Natural killer cell (primary cell): ENCODE measurements at regions not wholly inside any gene's neighbourhood (a gene's known extent, or its start where the extent isn't known, plus 50 kb on each side); places are given as distances from the start of the nearest gene placed in this dataset.

Experiments
- ATAC-seq, 3 donors: fragments of 150-1000 bp in 2 of 3; fragments of 200-7000 bp in 1 of 3; cut with Tn5 transposase; 1 replicate in 1 of 3; 2 replicates in 2 of 3; pipeline ENCODE4 v1.10.0; 2021; ENCODE audit warnings: mild to moderate bottlenecking in 2 of 3, moderate library complexity in 2 of 3
- DNase-seq, 2 donors: peaks; one replicate each; pipeline versions ENCODE4 v3.0.0 to v3.0.0-alpha.2; 2013 to 2021; ENCODE audit warnings: mixed read lengths in 1 of 2
- H3K27ac ChIP-seq: one replicate; pipeline ENCODE4 v1.5.1; 2013; ENCODE audit warnings: mild to moderate bottlenecking, low read length
- H3K27me3 ChIP-seq: one replicate; pipeline ENCODE4 v1.6.1; 2013; ENCODE audit warnings: low read length; ENCODE audit not compliant: control insufficient read depth, insufficient read depth
- H3K36me3 ChIP-seq: one replicate; pipeline ENCODE4 v1.6.1; 2013; ENCODE audit warnings: low read length; ENCODE audit not compliant: control insufficient read depth, insufficient read depth
- H3K4me1 ChIP-seq: one replicate; pipeline ENCODE4 v1.6.1; 2013; ENCODE audit warnings: low read length; ENCODE audit not compliant: control insufficient read depth, insufficient read depth
- H3K4me3 ChIP-seq: one replicate; pipeline ENCODE4 v1.5.1; 2013; ENCODE audit warnings: low read length
- H3K9me3 ChIP-seq: one replicate; pipeline ENCODE4 v1.6.1; 2013; ENCODE audit warnings: low read length; ENCODE audit not compliant: control insufficient read depth, insufficient read depth
- H3K27ac Mint-ChIP-seq, 2 donors: one replicate each; pipeline ENCODE4 v1.8.0; 2022; ENCODE audit warnings: mild to moderate bottlenecking in 2 of 2, mixed read lengths in 2 of 2, moderate library complexity in 1 of 2
- H3K27me3 Mint-ChIP-seq, 2 donors: one replicate each; pipeline ENCODE4 v1.8.0; 2022; ENCODE audit warnings: low read depth in 2 of 2, mixed read lengths in 2 of 2
- H3K36me3 Mint-ChIP-seq: one replicate; pipeline ENCODE4 v1.8.0; 2022; ENCODE audit warnings: mixed read lengths
- H3K4me1 Mint-ChIP-seq, 2 donors: one replicate each; pipeline ENCODE4 v1.8.0; 2022; ENCODE audit warnings: mixed read lengths in 2 of 2
- H3K4me3 Mint-ChIP-seq: one replicate; pipeline ENCODE4 v1.8.0; 2022; ENCODE audit warnings: mild to moderate bottlenecking, moderate library complexity, mixed read lengths
- H3K9me3 Mint-ChIP-seq, 2 donors: one replicate each; pipeline ENCODE4 v1.8.0; 2022; ENCODE audit warnings: mixed read lengths in 2 of 2
- WGBS: methylation state at CpG from one replicate; pipeline ENCODE4 v1.1.7; 2013; ENCODE audit warnings: missing lambda C conversion rate; ENCODE audit not compliant: insufficient coverage; 5-methylcytosine and 5-hydroxymethylcytosine counted together
- intact Hi-C: fragments of 100-400 bp; cut with micrococcal nuclease; formaldehyde crosslinking; loops from one replicate; pipeline ENCODE4 v1.14.2; 2022
- TF ChIP-seq, protein P1 (sequence below): fragments of 200-600 bp; IDR thresholded peaks from one replicate; pipeline ENCODE4 v1.8.0; 2022; ENCODE audit warnings: antibody characterized with exemption

DNA sequence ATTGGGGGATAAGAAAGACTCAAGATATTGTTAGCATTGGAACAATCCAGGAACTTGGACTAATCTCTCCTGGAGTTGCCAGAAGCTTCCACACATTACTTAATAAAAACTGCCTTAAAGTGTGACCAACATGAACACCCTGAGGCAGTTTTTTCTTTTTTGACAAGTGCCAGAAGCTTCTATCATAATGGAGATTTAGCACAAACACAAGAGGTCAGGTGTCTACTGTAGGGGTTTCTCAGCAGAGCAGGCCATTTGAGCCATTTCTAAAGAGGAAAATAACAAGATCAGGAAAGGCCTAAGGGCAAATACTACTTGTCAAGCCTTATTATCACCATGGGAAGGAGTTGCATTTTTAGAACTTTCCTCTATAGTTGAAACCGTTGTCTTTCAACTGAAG lies 361.5 kb downstream of the EPM2A start:
- no peak overlapping the region for H3K4me3 ChIP-seq
- H3K4me1 Mint-ChIP-seq: no peaks in the 10 kb centered on the region
- H3K9me3 Mint-ChIP-seq: peaks cover 8 to 13% of the 10 kb centered on the region in 2 donors
- no peak for DNase-seq
- no peak overlapping the region for H3K4me3 Mint-ChIP-seq
- no peaks in the 10 kb centered on the region for H3K27me3 Mint-ChIP-seq
- H3K27ac ChIP-seq: no peak overlapping the region
- TF ChIP-seq, protein P1, sequence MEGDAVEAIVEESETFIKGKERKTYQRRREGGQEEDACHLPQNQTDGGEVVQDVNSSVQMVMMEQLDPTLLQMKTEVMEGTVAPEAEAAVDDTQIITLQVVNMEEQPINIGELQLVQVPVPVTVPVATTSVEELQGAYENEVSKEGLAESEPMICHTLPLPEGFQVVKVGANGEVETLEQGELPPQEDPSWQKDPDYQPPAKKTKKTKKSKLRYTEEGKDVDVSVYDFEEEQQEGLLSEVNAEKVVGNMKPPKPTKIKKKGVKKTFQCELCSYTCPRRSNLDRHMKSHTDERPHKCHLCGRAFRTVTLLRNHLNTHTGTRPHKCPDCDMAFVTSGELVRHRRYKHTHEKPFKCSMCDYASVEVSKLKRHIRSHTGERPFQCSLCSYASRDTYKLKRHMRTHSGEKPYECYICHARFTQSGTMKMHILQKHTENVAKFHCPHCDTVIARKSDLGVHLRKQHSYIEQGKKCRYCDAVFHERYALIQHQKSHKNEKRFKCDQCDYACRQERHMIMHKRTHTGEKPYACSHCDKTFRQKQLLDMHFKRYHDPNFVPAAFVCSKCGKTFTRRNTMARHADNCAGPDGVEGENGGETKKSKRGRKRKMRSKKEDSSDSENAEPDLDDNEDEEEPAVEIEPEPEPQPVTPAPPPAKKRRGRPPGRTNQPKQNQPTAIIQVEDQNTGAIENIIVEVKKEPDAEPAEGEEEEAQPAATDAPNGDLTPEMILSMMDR: no peak
- ATAC-seq: no peak
- no peaks in the 10 kb centered on the region for H3K4me1 ChIP-seq
- no peaks in the 10 kb centered on the region for H3K36me3 Mint-ChIP-seq
- intact Hi-C loops: no loop called here
- no peaks in the 10 kb centered on the region for H3K27me3 ChIP-seq
- no peak overlapping the region for H3K27ac Mint-ChIP-seq
- H3K36me3 ChIP-seq: no peaks in the 10 kb centered on the region
- 67% methylated on average over 1 of the region's 1 CpG for WGBS
- peaks cover 3% of the 10 kb centered on the region for H3K9me3 ChIP-seq

DNA sequence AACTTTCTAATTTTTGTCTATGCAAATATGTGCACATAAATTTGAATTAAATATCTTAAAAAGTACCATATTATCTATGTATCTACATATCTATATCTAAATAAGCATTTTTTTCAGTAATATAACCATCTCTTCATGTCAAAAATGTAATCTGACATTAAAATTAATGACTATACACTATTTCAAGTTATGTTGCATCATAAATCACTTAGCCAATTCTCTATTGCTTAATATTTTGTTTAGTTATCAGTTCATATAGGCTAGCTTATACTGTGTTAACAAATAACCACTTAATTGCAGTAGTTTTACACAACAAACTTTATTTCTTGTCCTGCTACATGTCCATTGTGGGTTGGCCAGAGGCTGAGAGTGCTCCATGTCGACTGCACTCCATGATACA lies 360.8 kb downstream of the EPM2A start:
- Histone ChIP-seq H3K36me3 (no peaks in the 10 kb centered on the region), H3K9me3 (peaks cover 3% of the 10 kb centered on the region), H3K4me3 (no peak overlapping the region), H3K27me3 (no peaks in the 10 kb centered on the region), H3K4me1 (no peaks in the 10 kb centered on the region), H3K27ac (no peak overlapping the region)
- no peaks in the 10 kb centered on the region for H3K4me1 Mint-ChIP-seq
- intact Hi-C loops: no loop called here
- TF ChIP-seq, protein P1: no peak
- peaks cover 7 to 12% of the 10 kb centered on the region in 2 donors for H3K9me3 Mint-ChIP-seq
- WGBS: 67% methylated on average over 1 of the region's 1 CpG
- H3K4me3 Mint-ChIP-seq: no peak overlapping the region
- no peak for ATAC-seq
- H3K27ac Mint-ChIP-seq: no peak overlapping the region
- DNase-seq: no peak
- no peaks in the 10 kb centered on the region for H3K36me3 Mint-ChIP-seq
- no peaks in the 10 kb centered on the region for H3K27me3 Mint-ChIP-seq

DNA sequence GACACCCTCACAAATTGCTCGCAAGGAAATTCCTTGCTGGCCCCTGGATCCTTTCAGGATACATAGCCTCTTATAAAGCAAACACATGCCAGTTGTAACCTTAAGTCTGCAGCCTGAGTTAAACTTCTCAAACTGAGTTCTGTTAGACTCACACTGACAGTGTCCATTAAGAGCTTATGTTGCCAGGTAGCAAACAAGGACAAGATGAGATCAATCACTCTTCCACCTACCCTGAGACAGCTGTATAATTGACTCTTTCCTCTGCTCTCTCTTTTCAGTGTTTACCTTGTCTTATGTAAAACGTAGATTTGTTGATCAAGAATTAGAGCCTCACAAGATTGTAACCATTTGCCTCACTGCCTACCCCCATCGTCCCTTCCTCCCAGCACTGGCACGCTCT lies 359.8 kb downstream of the EPM2A start:
- no peak overlapping the region for H3K4me3 Mint-ChIP-seq

DNA sequence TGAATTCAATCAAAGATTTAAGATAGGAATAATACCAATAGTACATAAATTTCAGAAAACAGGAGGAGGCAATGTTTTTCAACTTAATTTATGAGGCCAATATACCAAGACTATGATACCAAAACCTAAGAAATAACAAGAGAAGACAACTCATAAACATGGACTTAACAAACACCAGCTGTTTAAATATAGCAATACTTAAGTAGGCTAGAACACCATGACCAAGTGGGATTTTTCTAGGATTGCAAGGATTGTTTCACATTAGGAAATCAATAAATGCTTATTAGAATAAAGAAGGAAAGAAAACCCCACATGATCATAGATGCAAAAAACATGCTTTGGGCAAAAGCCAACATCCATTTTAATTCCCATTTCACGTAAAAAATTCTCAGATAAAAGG lies 355.1 kb downstream of the EPM2A start:
- H3K9me3 Mint-ChIP-seq: peaks cover 4 to 15% of the 10 kb centered on the region in 2 donors
- Histone ChIP-seq H3K27me3 (no peaks in the 10 kb centered on the region), H3K4me3 (no peak overlapping the region), H3K4me1 (no peaks in the 10 kb centered on the region), H3K9me3 (peaks cover 3% of the 10 kb centered on the region), H3K27ac (no peak overlapping the region), H3K36me3 (no peaks in the 10 kb centered on the region)
- no peak overlapping the region for H3K27ac Mint-ChIP-seq
- TF ChIP-seq, protein P1: no peak
- H3K36me3 Mint-ChIP-seq: no peaks in the 10 kb centered on the region
- no peak for DNase-seq
- intact Hi-C loops: no loop called here
- no peak overlapping the region for H3K4me3 Mint-ChIP-seq
- no peaks in the 10 kb centered on the region for H3K27me3 Mint-ChIP-seq
- H3K4me1 Mint-ChIP-seq: no peaks in the 10 kb centered on the region
- ATAC-seq: no peak
- 100% methylated on average over 1 of the region's 1 CpG for WGBS

More for the DNA sequence above, 359.8 kb downstream of the EPM2A start:
- no peaks in the 10 kb centered on the region for H3K27me3 Mint-ChIP-seq
- TF ChIP-seq, protein P1: no peak
- no peaks in the 10 kb centered on the region for H3K27me3 ChIP-seq
- H3K27ac Mint-ChIP-seq: no peak overlapping the region
- no peak overlapping the region for H3K27ac ChIP-seq
- H3K9me3 ChIP-seq: peaks cover 3% of the 10 kb centered on the region
- H3K36me3 ChIP-seq: no peaks in the 10 kb centered on the region
- H3K4me3 ChIP-seq: no peak overlapping the region
- intact Hi-C loops: no loop called here
- 83% methylated on average over 4 of the region's 4 CpGs for WGBS
- H3K9me3 Mint-ChIP-seq: peaks cover 7 to 12% of the 10 kb centered on the region in 2 donors
- H3K4me1 ChIP-seq: no peaks in the 10 kb centered on the region
- no peaks in the 10 kb centered on the region for H3K36me3 Mint-ChIP-seq
- no peak for DNase-seq
- H3K4me1 Mint-ChIP-seq: no peaks in the 10 kb centered on the region
- no peak for ATAC-seq
